ENCODE measurements at regions not wholly inside any gene's neighbourhood (a gene's known extent, or its start where the extent isn't known, plus 50 kb on each side); places are given as distances from the start of the nearest gene placed in this dataset.
"Not testable (repeated sequence)": the region's sequence is repeated elsewhere in the genome, so short reads cannot be mapped to it uniquely, and the experiment has no call there.

GRCh38 chr6:137625100-137625661, 131.0 kb upstream of the OLIG3 start:
- DNase-seq (ENCODE audit: low read depth in 1 of 2, low spot score in 1 of 2), result no peak
- H3K9me3 ChIP-seq (ENCODE audit: low read depth), result no peaks in the 10 kb centered on the region
- TF ChIP-seq CTCF (IDR thresholded peaks at IDR 0.05; ENCODE audit: low read depth, low read length), result no peak
- no peak overlapping the region for H3K4me3 ChIP-seq
- no peaks in the 10 kb centered on the region for H3K36me3 ChIP-seq
- no peaks in the 10 kb centered on the region for H3K4me1 ChIP-seq (ENCODE audit: low read depth)
- H3K27me3 ChIP-seq, result no peaks in the 10 kb centered on the region
- no peak overlapping the region for H3K27ac ChIP-seq

GRCh38 chr6:137625808-137626207, 131.6 kb upstream of the OLIG3 start:
- no peak overlapping the region for H3K27ac ChIP-seq
- no peaks in the 10 kb centered on the region for H3K9me3 ChIP-seq (ENCODE audit: low read depth)
- H3K36me3 ChIP-seq, result no peaks in the 10 kb centered on the region
- no peak overlapping the region for H3K4me3 ChIP-seq
- no peaks in the 10 kb centered on the region for H3K4me1 ChIP-seq (ENCODE audit: low read depth)
- TF ChIP-seq CTCF (IDR thresholded peaks at IDR 0.05; ENCODE audit: low read depth, low read length), result no peak
- H3K27me3 ChIP-seq, result no peaks in the 10 kb centered on the region
- DNase-seq (ENCODE audit: low read depth in 1 of 2, low spot score in 1 of 2), result no peak

GRCh38 chr6:137630666-137631065, 136.5 kb upstream of the OLIG3 start:
- H3K4me1 ChIP-seq (ENCODE audit: low read depth), result no peaks in the 10 kb centered on the region
- no peak for TF ChIP-seq CTCF (IDR thresholded peaks at IDR 0.05; ENCODE audit: low read depth, low read length)
- H3K27me3 ChIP-seq, result no peaks in the 10 kb centered on the region
- no peak overlapping the region for H3K27ac ChIP-seq
- no peak overlapping the region for H3K4me3 ChIP-seq
- H3K36me3 ChIP-seq, result no peaks in the 10 kb centered on the region
- no peaks in the 10 kb centered on the region for H3K9me3 ChIP-seq (ENCODE audit: low read depth)
- DNase-seq (ENCODE audit: low read depth in 1 of 2, low spot score in 1 of 2), result no peak

GRCh38 chr6:137631323-137631722, 137.1 kb upstream of the OLIG3 start:
- peak in 1 of 2 donors; percentile 2 for DNase-seq (ENCODE audit: low read depth in 1 of 2, low spot score in 1 of 2)
- H3K27ac ChIP-seq, result no peak overlapping the region
- TF ChIP-seq CTCF (IDR thresholded peaks at IDR 0.05; ENCODE audit: low read depth, low read length), result no peak

GRCh38 chr6:137634177-137634576, 140.0 kb upstream of the OLIG3 start:
- H3K4me3 ChIP-seq; H3K27ac ChIP-seq; H3K9me3 ChIP-seq (ENCODE audit: low read depth); H3K4me1 ChIP-seq (ENCODE audit: low read depth); H3K27me3 ChIP-seq; DNase-seq (ENCODE audit: low read depth in 1 of 2, low spot score in 1 of 2); H3K36me3 ChIP-seq: not testable (repeated sequence)

More at GRCh38 chr6:137631323-137631722, 137.1 kb upstream of the OLIG3 start:
- no peak overlapping the region for H3K4me3 ChIP-seq
- H3K4me1 ChIP-seq (ENCODE audit: low read depth), result no peaks in the 10 kb centered on the region
- no peaks in the 10 kb centered on the region for H3K36me3 ChIP-seq
- no peaks in the 10 kb centered on the region for H3K27me3 ChIP-seq
- H3K9me3 ChIP-seq (ENCODE audit: low read depth), result no peaks in the 10 kb centered on the region

- DNase-seq (ENCODE audit: low read depth in 1 of 2, low spot score in 1 of 2), result peak in 1 of 2 donors; percentile 99
- Histone ChIP-seq H3K4me3 (no peak overlapping the region), H3K27me3 (no peaks in the 10 kb centered on the region), H3K27ac (no peak overlapping the region), H3K4me1 (ENCODE audit: low read depth) (no peaks in the 10 kb centered on the region), H3K36me3 (no peaks in the 10 kb centered on the region), H3K9me3 (ENCODE audit: low read depth) (no peaks in the 10 kb centered on the region)
- no peak for TF ChIP-seq CTCF (IDR thresholded peaks at IDR 0.05; ENCODE audit: low read depth, low read length)
Observed at GRCh38 chr6:137637121-137637520, 142.9 kb upstream of the OLIG3 start.

Data from cardiac muscle cell (in vitro differentiated cells and primary cell).